Mesenchymal stem cell (in vitro differentiated cells and primary cell): ENCODE measurements at regions not wholly inside any gene's neighbourhood (a gene's known extent, or its start where the extent isn't known, plus 50 kb on each side); places are given as distances from the start of the nearest gene placed in this dataset.

Source experiments
- DNase-seq: peaks from one replicate; pipeline ENCODE4 v3.0.0-alpha.2; 2013
- H2AFZ ChIP-seq: one replicate; pipeline ENCODE4 v1.6.1; 2013; ENCODE audit warnings: low read depth, mild to moderate bottlenecking, control low read depth, inconsistent platforms, low read length, moderate library complexity
- H2AK5ac ChIP-seq: 2 replicates; pipeline ENCODE4 v1.6.1; 2013; ENCODE audit warnings: low read length, moderate library complexity, mild to moderate bottlenecking, inconsistent platforms; ENCODE audit not compliant: severe bottlenecking
- H2BK120ac ChIP-seq: one replicate; pipeline ENCODE4 v1.6.1; 2013; ENCODE audit warnings: low read depth, mild to moderate bottlenecking, inconsistent platforms, low read length, moderate library complexity
- H2BK12ac ChIP-seq, 2 experiments: one replicate each; pipeline ENCODE4 v1.6.1; 2013; ENCODE audit warnings: inconsistent platforms in 2 of 2, low read length in 2 of 2, mild to moderate bottlenecking in 2 of 2, moderate library complexity in 2 of 2, control low read depth in 1 of 2
- H2BK15ac ChIP-seq: one replicate; pipeline ENCODE4 v1.6.1; 2013; ENCODE audit warnings: mild to moderate bottlenecking, low read depth, inconsistent platforms; ENCODE audit not compliant: poor library complexity, severe bottlenecking
- H2BK5ac ChIP-seq: 2 replicates; pipeline ENCODE4 v1.6.1; 2013; ENCODE audit warnings: low read depth, mild to moderate bottlenecking, low read length, control low read depth, inconsistent platforms; ENCODE audit not compliant: poor library complexity, severe bottlenecking
- H3K14ac ChIP-seq, 2 experiments: one replicate each; pipeline ENCODE4 v1.6.1; 2013; ENCODE audit warnings: inconsistent platforms in 2 of 2, low read length in 2 of 2, control low read depth in 1 of 2, mild to moderate bottlenecking in 1 of 2, moderate library complexity in 1 of 2
- H3K18ac ChIP-seq, 2 experiments: one replicate each; pipeline ENCODE4 v1.6.1; 2013; ENCODE audit warnings: inconsistent platforms in 2 of 2, low read length in 2 of 2, control low read depth in 1 of 2, low read depth in 1 of 2, mild to moderate bottlenecking in 1 of 2
- H3K23ac ChIP-seq, 2 experiments: one replicate each; pipeline ENCODE4 v1.6.1; 2013; ENCODE audit warnings: inconsistent platforms in 2 of 2, low read length in 2 of 2, mild to moderate bottlenecking in 2 of 2, moderate library complexity in 2 of 2, control low read depth in 1 of 2
- H3K27ac ChIP-seq: 2 replicates; pipeline ENCODE4 v1.5.1; 2013; ENCODE audit warnings: mild to moderate bottlenecking, moderate library complexity, low read length, control low read depth, inconsistent platforms; ENCODE audit not compliant: poor library complexity, severe bottlenecking
- H3K27me3 ChIP-seq, 2 experiments: 2 replicates each; pipeline versions ENCODE4 v1.6.1 to v1.7.0; 2013; ENCODE audit warnings: low read length in 2 of 2, mild to moderate bottlenecking in 2 of 2, moderate library complexity in 2 of 2, control low read depth in 1 of 2, inconsistent platforms in 1 of 2; ENCODE audit not compliant: control insufficient read depth in 1 of 2, insufficient read depth in 1 of 2
- H3K36me3 ChIP-seq, 2 experiments: 2 replicates each; pipeline versions ENCODE4 v1.6.1 to v1.7.0; 2013; ENCODE audit warnings: low read length in 2 of 2, control low read depth in 1 of 2, inconsistent platforms in 1 of 2, low read depth in 1 of 2, mild to moderate bottlenecking in 1 of 2; ENCODE audit not compliant: insufficient read depth in 2 of 2, control insufficient read depth in 1 of 2
- H3K4ac ChIP-seq, 2 experiments: one replicate each; pipeline ENCODE4 v1.6.1; 2013; ENCODE audit warnings: inconsistent platforms in 2 of 2, low read length in 2 of 2, mild to moderate bottlenecking in 2 of 2, moderate library complexity in 2 of 2, control low read depth in 1 of 2, low read depth in 1 of 2
- H3K4me1 ChIP-seq: 2 replicates; pipeline ENCODE4 v1.6.1; 2013; ENCODE audit warnings: low read depth, low read length, control low read depth; ENCODE audit not compliant: control insufficient read depth, insufficient read depth
- H3K4me2 ChIP-seq: 2 replicates; pipeline ENCODE4 v1.6.1; 2013; ENCODE audit warnings: low read length, mild to moderate bottlenecking, inconsistent platforms; ENCODE audit not compliant: poor library complexity, severe bottlenecking
- H3K4me3 ChIP-seq, 2 experiments: 2 replicates each; pipeline versions ENCODE4 v1.5.1 to v1.7.0; 2013; ENCODE audit warnings: low read length in 2 of 2, mild to moderate bottlenecking in 2 of 2, control low read depth in 1 of 2, low read depth in 1 of 2; ENCODE audit not compliant: insufficient read depth in 1 of 2
- H3K79me1 ChIP-seq: replicated peaks from 2 replicates; pipeline ENCODE4 v1.6.1; 2013; ENCODE audit warnings: mild to moderate bottlenecking, control low read depth, low read length, inconsistent platforms; ENCODE audit not compliant: poor library complexity, severe bottlenecking
- H3K9ac ChIP-seq: 2 replicates; pipeline ENCODE4 v1.7.0; 2013; ENCODE audit warnings: mild to moderate bottlenecking, low read length, moderate library complexity
- H3K9me3 ChIP-seq: 2 replicates; pipeline ENCODE4 v1.7.0; 2013; ENCODE audit warnings: mild to moderate bottlenecking, low read length; ENCODE audit not compliant: control insufficient read depth
- H4K8ac ChIP-seq: one replicate; pipeline ENCODE4 v1.6.1; 2013; ENCODE audit warnings: inconsistent platforms, mild to moderate bottlenecking, low read length, moderate library complexity
- H4K91ac ChIP-seq: one replicate; pipeline ENCODE4 v1.6.1; 2013; ENCODE audit warnings: mild to moderate bottlenecking, low read length, inconsistent platforms
- WGBS: methylation state at CpG from one replicate; pipeline ENCODE4 v1.1.7; 2013; ENCODE audit warnings: mixed read lengths; 5-methylcytosine and 5-hydroxymethylcytosine counted together

DNA sequence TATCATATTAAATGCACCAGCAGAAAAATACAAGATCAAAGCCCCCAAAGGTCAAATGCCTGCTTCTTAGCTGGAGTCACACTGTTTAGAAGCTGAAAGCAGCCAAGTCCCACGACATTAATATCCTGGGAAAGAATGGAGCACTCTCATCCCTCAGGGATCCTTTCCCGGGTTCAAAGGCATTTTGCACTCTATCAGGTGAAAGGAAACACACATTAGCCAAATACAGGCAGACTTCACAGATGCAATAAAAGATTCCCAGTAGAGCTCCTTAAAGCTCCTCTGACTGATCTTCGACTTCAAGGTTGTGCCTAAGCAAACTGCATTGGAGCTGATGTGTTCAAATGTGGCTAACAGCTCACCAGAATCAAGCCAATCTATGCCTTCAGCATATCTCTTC is 158.4 kb downstream of the RNF152 start:
- Histone ChIP-seq H3K27me3 (no peaks in the 10 kb centered on the region), H3K23ac (no peak overlapping the region), H3K4me2 (no peak overlapping the region), H2AFZ (no peak overlapping the region), H3K36me3 (no peaks in the 10 kb centered on the region), H3K4me3 (no peak overlapping the region), H3K9me3 (no peaks in the 10 kb centered on the region), H3K14ac (no peak overlapping the region), H2BK12ac (no peak overlapping the region), H2AK5ac (no peak overlapping the region), H4K8ac (no peak overlapping the region), H2BK120ac (no peak overlapping the region), H3K4ac (no peak overlapping the region), H3K18ac (no peak overlapping the region), H2BK15ac (no peak overlapping the region), H3K4me1 (no peaks in the 10 kb centered on the region), H4K91ac (no peak overlapping the region), H3K79me1 (no peaks in the 10 kb centered on the region), H3K9ac (peak overlapping the region; percentile 52), H3K27ac (no peak overlapping the region), H2BK5ac (no peak overlapping the region)
- DNase-seq, result no peak
- WGBS, result 78% methylated on average over 3 of the region's 3 CpGs

DNA sequence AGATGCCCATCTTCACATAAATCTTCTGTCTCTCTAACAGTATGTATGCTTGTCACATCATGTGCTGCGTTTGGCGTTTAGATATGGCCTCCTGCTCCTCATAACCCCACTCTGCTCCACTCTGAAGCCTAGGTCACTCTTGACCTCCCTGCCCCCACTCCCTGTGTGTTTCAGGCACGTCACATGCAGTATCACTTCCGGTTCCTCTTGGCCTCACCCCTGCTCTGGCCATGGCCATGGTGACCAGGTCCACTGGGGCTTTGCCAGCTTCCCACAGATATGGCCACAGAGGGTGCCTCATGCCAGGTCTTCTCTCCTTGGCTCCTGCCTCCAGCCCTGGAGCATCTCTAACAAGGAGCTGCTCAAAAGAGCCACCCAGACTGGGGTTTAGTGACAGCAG is 160.0 kb downstream of the RNF152 start:
- Histone ChIP-seq H3K18ac (no peak overlapping the region), H3K27me3 (no peaks in the 10 kb centered on the region), H3K9ac (no peak overlapping the region), H3K4me2 (no peak overlapping the region), H2BK12ac (no peak overlapping the region), H3K4me3 (no peak overlapping the region), H3K4me1 (no peaks in the 10 kb centered on the region), H2BK5ac (no peak overlapping the region), H3K36me3 (no peaks in the 10 kb centered on the region), H3K79me1 (no peaks in the 10 kb centered on the region), H3K23ac (no peak overlapping the region), H3K9me3 (no peaks in the 10 kb centered on the region), H2BK120ac (no peak overlapping the region), H2BK15ac (peak overlapping the region; percentile 31), H2AFZ (no peak overlapping the region), H3K4ac (no peak overlapping the region), H2AK5ac (no peak overlapping the region), H4K8ac (no peak overlapping the region), H3K14ac (peak overlapping the region in 1 of 2 experiments; percentile 68), H4K91ac (peak overlapping the region; percentile 52), H3K27ac (no peak overlapping the region)
- DNase-seq, result no peak
- 88% methylated on average over 4 of the region's 4 CpGs for WGBS

DNA sequence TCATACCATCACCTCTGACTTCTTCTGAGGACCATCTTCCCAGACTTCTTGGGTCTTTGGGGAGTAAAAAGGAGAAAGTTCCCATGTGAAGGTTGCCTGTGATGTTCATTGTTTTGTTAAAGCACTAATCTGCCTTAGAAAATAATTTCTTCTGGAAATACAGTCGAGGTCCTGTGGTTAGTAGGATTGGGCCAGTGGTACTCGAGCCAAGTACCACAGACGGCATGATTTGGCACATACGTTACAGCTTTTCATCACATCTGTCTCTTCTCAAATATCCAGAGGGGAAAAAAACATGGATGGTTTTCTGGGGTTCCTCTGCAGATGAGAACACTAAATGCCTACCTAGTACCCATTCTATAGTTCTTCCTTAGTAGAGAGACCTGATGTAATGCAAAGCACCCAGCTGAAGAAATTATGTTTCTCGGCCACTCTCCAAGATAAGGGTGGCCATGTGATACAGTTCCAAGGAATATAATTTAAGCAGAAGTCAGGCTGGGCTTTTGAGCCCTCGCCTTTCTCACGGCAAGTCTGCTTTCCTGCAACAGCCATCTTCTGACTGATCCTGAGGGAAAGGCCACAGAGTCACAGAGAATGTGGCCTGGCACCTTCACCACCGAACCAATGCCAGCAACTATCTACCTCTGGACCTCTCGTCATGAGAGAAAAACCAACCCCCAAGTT is 161.0 kb downstream of the RNF152 start:
- no peak overlapping the region for H2BK15ac ChIP-seq
- no peak overlapping the region for H3K4ac ChIP-seq
- no peak overlapping the region for H3K23ac ChIP-seq
- H4K91ac ChIP-seq, result no peak overlapping the region
- peak overlapping the region; percentile 34 for H3K9ac ChIP-seq
- no peaks in the 10 kb centered on the region for H3K79me1 ChIP-seq
- H3K36me3 ChIP-seq, result no peaks in the 10 kb centered on the region
- H2BK120ac ChIP-seq, result no peak overlapping the region
- no peak overlapping the region for H2AFZ ChIP-seq
- 88% methylated on average over 6 of the region's 9 CpGs for WGBS
- DNase-seq, result no peak
- no peaks in the 10 kb centered on the region for H3K4me1 ChIP-seq
- no peak overlapping the region for H3K4me2 ChIP-seq
- H2AK5ac ChIP-seq, result no peak overlapping the region
- no peaks in the 10 kb centered on the region for H3K27me3 ChIP-seq
- H3K18ac ChIP-seq, result no peak overlapping the region
- H3K9me3 ChIP-seq, result no peaks in the 10 kb centered on the region
- H2BK12ac ChIP-seq, result no peak overlapping the region
- H3K14ac ChIP-seq, result no peak overlapping the region
- H3K4me3 ChIP-seq, result no peak overlapping the region
- H3K27ac ChIP-seq, result no peak overlapping the region
- no peak overlapping the region for H2BK5ac ChIP-seq
- no peak overlapping the region for H4K8ac ChIP-seq

DNA sequence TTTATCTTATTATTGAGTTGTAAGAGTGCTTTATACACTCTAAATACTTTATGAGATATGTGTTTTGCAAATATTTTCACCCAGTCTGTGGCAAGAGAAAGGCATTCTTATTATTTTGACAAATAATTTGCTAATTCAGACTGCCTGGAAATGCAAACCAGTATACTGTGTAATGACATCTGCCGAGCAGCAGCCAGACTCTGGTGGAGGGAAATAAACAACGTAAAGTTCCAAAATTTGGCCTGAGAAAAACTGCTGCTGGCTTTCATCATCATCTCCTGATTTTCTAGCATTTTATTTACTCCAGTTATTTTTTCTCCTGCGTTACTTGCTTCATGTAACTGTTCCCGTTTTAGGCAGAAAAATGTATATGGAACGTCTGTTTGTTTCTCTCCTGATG is 161.6 kb downstream of the RNF152 start:
- Histone ChIP-seq H3K4me2 (no peak overlapping the region), H3K4me3 (no peak overlapping the region), H3K18ac (no peak overlapping the region), H2AFZ (no peak overlapping the region), H3K27me3 (no peaks in the 10 kb centered on the region), H3K14ac (no peak overlapping the region), H3K9me3 (no peaks in the 10 kb centered on the region), H2BK5ac (no peak overlapping the region), H2BK120ac (no peak overlapping the region), H2BK12ac (no peak overlapping the region), H3K4ac (no peak overlapping the region), H4K91ac (no peak overlapping the region), H3K23ac (no peak overlapping the region), H2BK15ac (no peak overlapping the region), H3K9ac (peak overlapping the region; percentile 34), H4K8ac (no peak overlapping the region), H2AK5ac (no peak overlapping the region), H3K27ac (no peak overlapping the region), H3K4me1 (no peaks in the 10 kb centered on the region), H3K79me1 (no peaks in the 10 kb centered on the region), H3K36me3 (no peaks in the 10 kb centered on the region)
- DNase-seq, result no peak
- 87% methylated on average over 5 of the region's 5 CpGs for whole genome bisulfite sequencing
